PC-3 (cell line): ENCODE measurements at regions not wholly inside any gene's neighbourhood (a gene's known extent, or its start where the extent isn't known, plus 50 kb on each side); places are given as distances from the start of the nearest gene placed in this dataset.

Experiments
- ATAC-seq: fragments of 200-7000 bp; cut with Tn5 transposase; 2 replicates; pipeline ENCODE4 v1.9.1; 2020; ENCODE audit warnings: mild to moderate bottlenecking, moderate library complexity
- BruUV-seq: library from RNA; stranded (reverse); fragments of 400-500 nt; replicated peaks from 2 replicates; lab custom pipeline; 2021; lab: Mats Ljungman, UMichigan
- CTCF ChIA-PET: fragments of 300-600 bp; sonication (Branson Sonifier 250); formaldehyde crosslinking; loops from one replicate; lab custom pipeline; 2022; ENCODE audit warnings: antibody characterized with exemption; lab: Charles Lee
- POLR2A ChIA-PET: fragments of 300-600 bp; sonication (Branson Sonifier 250); formaldehyde crosslinking; loops from one replicate; lab custom pipeline; 2022; ENCODE audit warnings: antibody characterized with exemption; ENCODE audit not compliant: unreplicated experiment; lab: Charles Lee
- DNase-seq: peaks from one replicate; pipeline ENCODE4 v3.0.0-alpha.2; 2015
- H2AFZ ChIP-seq: fragments of 300-600 bp; sonication (generic); 2 replicates; pipeline ENCODE4 v1.6.0; 2016; ENCODE audit warnings: antibody characterized with exemption, low read length
- H3F3A ChIP-seq: fragments of 300-600 bp; sonication (generic); one replicate; pipeline ENCODE4 v1.6.0; 2017; ENCODE audit warnings: antibody characterized with exemption, low read length, control low read depth, mild to moderate bottlenecking; ENCODE audit not compliant: unreplicated experiment
- H3K27ac ChIP-seq: fragments of 300-600 bp; sonication (generic); 2 replicates; pipeline ENCODE4 v1.5.1; 2016; ENCODE audit warnings: mild to moderate bottlenecking, low read length
- H3K27me3 ChIP-seq: fragments of 300-600 bp; sonication (generic); 2 replicates; pipeline ENCODE4 v1.6.1; 2016; ENCODE audit warnings: low read length, mixed read lengths
- H3K36me3 ChIP-seq: fragments of 300-600 bp; sonication (generic); 2 replicates; pipeline ENCODE4 v1.6.1; 2016; ENCODE audit warnings: low read depth, mixed run types, low read length, mixed read lengths
- H3K4me1 ChIP-seq: fragments of 300-600 bp; sonication (generic); 2 replicates; pipeline ENCODE4 v1.5.1; 2016; ENCODE audit warnings: low read length; ENCODE audit not compliant: insufficient read depth
- H3K4me2 ChIP-seq: fragments of 300-600 bp; sonication (generic); 2 replicates; pipeline ENCODE4 v1.6.0; 2016; ENCODE audit warnings: low read length
- H3K4me3 ChIP-seq: fragments of 300-600 bp; sonication (generic); 2 replicates; pipeline ENCODE4 v1.5.1; 2016; ENCODE audit warnings: mild to moderate bottlenecking, low read length, mixed read lengths
- H3K79me2 ChIP-seq: fragments of 300-600 bp; sonication (generic); 2 replicates; pipeline ENCODE4 v1.6.1; 2017; ENCODE audit warnings: low read length, mixed read lengths
- H3K9ac ChIP-seq: fragments of 300-600 bp; sonication (generic); 2 replicates; pipeline ENCODE4 v1.6.0; 2016; ENCODE audit warnings: mild to moderate bottlenecking, low read length
- H3K9me2 ChIP-seq: fragments of 300-600 bp; sonication (generic); replicated peaks from 2 replicates; pipeline ENCODE4 v1.6.1; 2016; ENCODE audit warnings: mixed run types, low read length, mixed read lengths
- H3K9me3 ChIP-seq: fragments of 300-600 bp; sonication (generic); 2 replicates; pipeline ENCODE4 v1.6.1; 2016; ENCODE audit warnings: low read length, mixed read lengths
- H4K20me1 ChIP-seq: fragments of 300-600 bp; sonication (generic); 2 replicates; pipeline ENCODE4 v1.6.1; 2016; ENCODE audit warnings: low read length, mixed read lengths
- CTCF ChIP-seq: fragments of 300-600 bp; sonication (generic); conservative IDR thresholded peaks from 2 replicates; pipeline ENCODE4 v1.5.1; 2017; ENCODE audit warnings: antibody characterized with exemption, low read depth, mild to moderate bottlenecking, low read length
- EZH2 ChIP-seq: fragments of 300-600 bp; sonication (generic); IDR thresholded peaks from one replicate; pipeline ENCODE4 v1.6.1; 2017; ENCODE audit warnings: antibody characterized with exemption, mild to moderate bottlenecking, low read length; ENCODE audit not compliant: unreplicated experiment
- EZH2phosphoT487 ChIP-seq: fragments of 300-600 bp; sonication (generic); IDR thresholded peaks from 2 replicates; pipeline ENCODE4 v1.6.1; 2018; ENCODE audit warnings: mild to moderate bottlenecking, antibody characterized with exemption, low read length, borderline replicate concordance
- intact Hi-C: fragments of 100-400 bp; cut with micrococcal nuclease; formaldehyde crosslinking; loops from 2 replicates; pipeline ENCODE4 v1.9.0; 2023

GRCh38 chr10:5588603-5589002 lies 63.8 kb downstream of the CALML3 start:
- no peaks in the 10 kb centered on the region for H3K27me3 ChIP-seq
- no TSS peak for BruUV-seq
- ATAC-seq (no peak), DNase-seq (no peak)
- no peak for TF ChIP-seq EZH2phosphoT487
- TF ChIP-seq CTCF: no peak
- TF ChIP-seq EZH2: no peak
- CTCF ChIA-PET: no interaction called here
- H3K27ac ChIP-seq: peak overlapping the region; percentile 100
- H3K4me2 ChIP-seq: no peak overlapping the region; the same call in 1 of the 2 replicates
- intact Hi-C loops: loop anchor here (5.0 kb wide), 1 partner anchor 34 kb away; no protein-coding TSS in a partner anchor
- H4K20me1 ChIP-seq: no peaks in the 10 kb centered on the region
- no peaks in the 10 kb centered on the region for H3K79me2 ChIP-seq
- H3K9me3 ChIP-seq: no peaks in the 10 kb centered on the region
- peaks cover 56% of the 10 kb centered on the region for H3K4me1 ChIP-seq
- POLR2A ChIA-PET: no interaction called here
- H3K36me3 ChIP-seq: no peaks in the 10 kb centered on the region
- H2AFZ ChIP-seq: no peak overlapping the region
- H3K4me3 ChIP-seq: no peak overlapping the region
- H3K9ac ChIP-seq: peak overlapping the region; percentile 26; the same call in 1 of the 2 replicates
- H3F3A ChIP-seq: no peaks in the 10 kb centered on the region
- H3K9me2 ChIP-seq: no peaks in the 10 kb centered on the region
